H1 (cell line): ENCODE measurements at regions not wholly inside any gene's neighbourhood (a gene's known extent, or its start where the extent isn't known, plus 50 kb on each side); places are given as distances from the start of the nearest gene placed in this dataset.

Experiments
- CTCF ChIA-PET: fragments of 300-600 bp; sonication (Branson Sonifier 250); formaldehyde crosslinking; loops from one replicate; lab custom pipeline; 2021; ENCODE audit not compliant: partially characterized antibody; lab: Charles Lee
- POLR2A ChIA-PET: fragments of 300-600 bp; sonication (Branson Sonifier 250); formaldehyde crosslinking; loops from one replicate; lab custom pipeline; 2021; ENCODE audit warnings: inconsistent platforms; ENCODE audit not compliant: partially characterized antibody; lab: Charles Lee
- DNase-seq, 2 experiments: peaks; one replicate each; pipeline versions ENCODE4 v3.0.0 to v3.0.0-alpha.2; 2010 to 2022; ENCODE audit warnings: low spot score in 2 of 2, low read depth in 1 of 2, mixed read lengths in 1 of 2
- FAIRE-seq: peaks from 2 replicates; lab custom pipeline; 2011; peaks lifted over from hg19 to GRCh38; lab: Jason Lieb, UNC
- H2AFZ ChIP-seq: 2 replicates; pipeline ENCODE4 v1.8.1; 2012; ENCODE audit warnings: low read length, inconsistent platforms
- H2AK5ac ChIP-seq: 2 replicates; pipeline ENCODE4 v1.6.1; 2013; ENCODE audit warnings: low read depth, low read length
- H2BK120ac ChIP-seq: replicated peaks from 2 replicates; pipeline ENCODE3; 2013; ENCODE audit warnings: low read depth, low read length, inconsistent platforms
- H2BK12ac ChIP-seq: 2 replicates; pipeline ENCODE4 v1.6.1; 2013; ENCODE audit warnings: low read depth, low read length
- H2BK15ac ChIP-seq: 2 replicates; pipeline ENCODE4 v1.6.1; 2013; ENCODE audit warnings: low read length
- H2BK20ac ChIP-seq: 2 replicates; pipeline ENCODE4 v1.6.1; 2013; ENCODE audit warnings: low read length
- H2BK5ac ChIP-seq: 2 replicates; pipeline ENCODE4 v1.6.1; 2013; ENCODE audit warnings: low read depth, low read length
- H3K14ac ChIP-seq: 2 replicates; pipeline ENCODE4 v1.6.1; 2013; ENCODE audit warnings: inconsistent platforms; ENCODE audit not compliant: insufficient read length
- H3K18ac ChIP-seq: 2 replicates; pipeline ENCODE4 v1.6.1; 2013; ENCODE audit warnings: low read length; ENCODE audit errors: extremely low read depth
- H3K23ac ChIP-seq: 2 replicates; pipeline ENCODE4 v1.6.1; 2013; ENCODE audit warnings: inconsistent platforms; ENCODE audit not compliant: insufficient read length
- H3K23me2 ChIP-seq: 2 replicates; pipeline ENCODE4 v1.6.1; 2013; ENCODE audit warnings: low read depth, low read length
- H3K27ac ChIP-seq: 2 replicates; pipeline ENCODE4 v1.6.1; 2011; ENCODE audit warnings: low read depth, low read length, inconsistent platforms
- H3K27me3 ChIP-seq, 4 experiments: replicated peaks in 1 of 4; 1 replicate in 1 of 4; 2 replicates in 3 of 4; pipeline versions ENCODE4 v1.6.1 to v1.8.1; 2011 to 2013; ENCODE audit warnings: low read length in 3 of 4, mild to moderate bottlenecking in 3 of 4, inconsistent platforms in 2 of 4, mixed read lengths in 2 of 4, moderate library complexity in 1 of 4; ENCODE audit not compliant: control insufficient read depth in 3 of 4, insufficient read depth in 3 of 4; ENCODE audit errors: extremely low read depth in 1 of 4
- H3K36me3 ChIP-seq, 4 experiments: 2 replicates each; pipeline versions ENCODE4 v1.6.1 to v1.8.1; 2011 to 2013; ENCODE audit warnings: mild to moderate bottlenecking in 4 of 4, low read length in 3 of 4, moderate library complexity in 2 of 4, control low read depth in 1 of 4, inconsistent platforms in 1 of 4; ENCODE audit not compliant: insufficient read depth in 4 of 4, control insufficient read depth in 2 of 4
- H3K4ac ChIP-seq: replicated peaks from 2 replicates; pipeline ENCODE3; 2013; ENCODE audit warnings: low read length, low read depth, mixed read lengths, inconsistent platforms; ENCODE audit not compliant: insufficient read length
- H3K4me1 ChIP-seq, 4 experiments: replicated peaks in 1 of 4; 1 replicate in 1 of 4; 2 replicates in 3 of 4; pipeline versions ENCODE4 v1.6.1 to v1.8.1; 2011 to 2013; ENCODE audit warnings: low read length in 3 of 4, inconsistent platforms in 2 of 4, mixed read lengths in 1 of 4; ENCODE audit not compliant: insufficient read depth in 4 of 4, control insufficient read depth in 3 of 4
- H3K4me2 ChIP-seq, 2 experiments: 2 replicates each; pipeline versions ENCODE4 v1.6.1 to v1.8.1; 2011 to 2013; ENCODE audit warnings: low read depth in 2 of 2, low read length in 2 of 2, control low read depth in 1 of 2, inconsistent platforms in 1 of 2, mild to moderate bottlenecking in 1 of 2; ENCODE audit not compliant: insufficient read depth in 1 of 2
- H3K4me3 ChIP-seq, 4 experiments: fragments of 200-600, 300-600 bp in 1 of 4; sonication (generic), shearing (Covaris generic), sonication (Bioruptor Twin) in 1 of 4; 2 replicates each; pipeline versions ENCODE4 v1.5.1 to v1.8.1; 2011 to 2016; ENCODE audit warnings: low read length in 4 of 4, low read depth in 3 of 4, control low read depth in 2 of 4, inconsistent platforms in 2 of 4, mild to moderate bottlenecking in 2 of 4, mixed read lengths in 1 of 4, moderate library complexity in 1 of 4; ENCODE audit not compliant: insufficient read depth in 2 of 4; ENCODE audit errors: extremely low read depth in 1 of 4
- H3K56ac ChIP-seq: replicated peaks from 2 replicates; pipeline ENCODE3; 2013; ENCODE audit warnings: low read depth, mild to moderate bottlenecking, mixed read lengths, low read length, inconsistent platforms; ENCODE audit not compliant: insufficient read length
- H3K79me1 ChIP-seq: 2 replicates; pipeline ENCODE4 v1.6.1; 2013; ENCODE audit warnings: low read depth, low read length, control low read depth
- H3K79me2 ChIP-seq, 2 experiments: 2 replicates each; pipeline versions ENCODE4 v1.6.1 to v1.8.1; 2012 to 2013; ENCODE audit warnings: low read length in 2 of 2, mild to moderate bottlenecking in 2 of 2, inconsistent platforms in 1 of 2; ENCODE audit not compliant: insufficient read depth in 2 of 2, control insufficient read depth in 1 of 2
- H3K9ac ChIP-seq, 4 experiments: replicated peaks in 1 of 4; 1 replicate in 1 of 4; 2 replicates in 3 of 4; pipeline versions ENCODE4 v1.6.1 to v1.8.1; 2011 to 2013; ENCODE audit warnings: low read depth in 3 of 4, low read length in 3 of 4, control low read depth in 2 of 4, mild to moderate bottlenecking in 2 of 4, moderate library complexity in 2 of 4, inconsistent platforms in 1 of 4; ENCODE audit errors: extremely low read depth in 1 of 4
- H3K9me3 ChIP-seq, 2 experiments: 2 replicates each; pipeline versions ENCODE4 v1.6.1 to v1.8.1; 2012 to 2013; ENCODE audit warnings: mild to moderate bottlenecking in 2 of 2, moderate library complexity in 2 of 2, control low read depth in 1 of 2, inconsistent platforms in 1 of 2, low read depth in 1 of 2, low read length in 1 of 2, mixed read lengths in 1 of 2; ENCODE audit not compliant: insufficient read depth in 2 of 2
- H4K20me1 ChIP-seq, 2 experiments: replicated peaks in 1 of 2; 2 replicates each; pipeline versions ENCODE3 to v1.8.1; 2011 to 2013; ENCODE audit warnings: inconsistent platforms in 2 of 2, low read length in 2 of 2, mild to moderate bottlenecking in 1 of 2; ENCODE audit not compliant: insufficient read depth in 2 of 2, control insufficient read depth in 1 of 2
- H4K5ac ChIP-seq: 2 replicates; pipeline ENCODE4 v1.6.1; 2013; ENCODE audit warnings: low read length, low read depth, mixed read lengths, inconsistent platforms; ENCODE audit not compliant: insufficient read length
- H4K8ac ChIP-seq: 2 replicates; pipeline ENCODE4 v1.8.0; 2013; ENCODE audit warnings: mild to moderate bottlenecking, moderate library complexity, low read length, inconsistent platforms; ENCODE audit not compliant: insufficient read depth; ENCODE audit errors: extremely low read depth
- H4K91ac ChIP-seq: replicated peaks from 2 replicates; pipeline ENCODE3; 2013; ENCODE audit warnings: low read length, mixed read lengths, inconsistent platforms; ENCODE audit not compliant: insufficient read length
- BACH1 ChIP-seq: IDR thresholded peaks from 2 replicates; pipeline ENCODE4 v1.6.1; 2012; ENCODE audit warnings: low read length, improper control_type of control experiment
- RAD21 ChIP-seq, 2 experiments: IDR thresholded peaks in 1 of 2; conservative IDR thresholded peaks in 1 of 2; 2 replicates each; pipeline ENCODE4 v1.6.1; 2011; ENCODE audit warnings: low read depth in 2 of 2, low read length in 2 of 2, improper control_type of control experiment in 1 of 2, inconsistent platforms in 1 of 2, mild to moderate bottlenecking in 1 of 2, moderate library complexity in 1 of 2
- WGBS, 2 experiments: shearing (Covaris generic) in 1 of 2; methylation state at CpG; one replicate each; pipeline versions ENCODE4 v1.1.6 to v1.1.7; 2013 to 2015; ENCODE audit warnings: low lambda C conversion rate in 2 of 2, mixed read lengths in 2 of 2, inconsistent platforms in 1 of 2, low coverage in 1 of 2, missing lambda C conversion rate in 1 of 2; ENCODE audit not compliant: insufficient replicate concordance in 2 of 2, insufficient coverage in 1 of 2, insufficient read length in 1 of 2; ENCODE audit errors: extremely low coverage in 1 of 2, missing lambda C conversion rate in 1 of 2; 5-methylcytosine and 5-hydroxymethylcytosine counted together

- Histone ChIP-seq H3K14ac (no peak overlapping the region), H2BK12ac (no peak overlapping the region), H4K20me1 (no peaks in the 10 kb centered on the region), H2BK15ac (no peak overlapping the region), H4K91ac (no peak overlapping the region), H3K56ac (no peak overlapping the region), H2BK20ac (no peak overlapping the region), H3K4me1 (peaks cover 5 to 8% (median 6%) of the 10 kb centered on the region in 4 experiments; a peak in 6 of 7 replicates), H3K36me3 (no peaks in the 10 kb centered on the region), H3K4ac (no peak overlapping the region), H3K23ac (no peak overlapping the region), H3K9ac (no peak overlapping the region), H4K5ac (no peak overlapping the region), H3K4me2 (peak overlapping the region in 1 of 2 experiments; percentile 31; a peak in 1 of 4 replicates), H3K79me2 (no peaks in the 10 kb centered on the region), H2BK120ac (no peak overlapping the region), H2AFZ (no peak overlapping the region), H3K18ac (no peak overlapping the region), H3K4me3 (no peak overlapping the region), H3K23me2 (no peaks in the 10 kb centered on the region), H2AK5ac (no peak overlapping the region), H4K8ac (no peak overlapping the region), H3K27me3 (no peaks in the 10 kb centered on the region), H3K27ac (no peak overlapping the region), H3K9me3 (no peaks in the 10 kb centered on the region), H2BK5ac (no peak overlapping the region), H3K79me1 (no peaks in the 10 kb centered on the region)
- TF ChIP-seq RAD21 (IDR thresholded peaks at IDR 0.05 in 1 of 2, conservative IDR thresholded peaks at IDR 0.05 in 1 of 2; ENCODE audit: low read depth in 2 of 2, low read length in 2 of 2) (peak; percentile 6 to 7; a peak in 1 of 4 replicates), BACH1 (no peak)
- DNase-seq (no peak), FAIRE-seq (no peak)
- ChIA-PET CTCF (no interaction called here), POLR2A (no interaction called here)
- WGBS, 2 experiments = 62% methylated on average over 5 of the region's 5 CpGs; no CpG with 5 or more reads in 1 of the 2 experiments
These were observed 176.7 kb upstream of the ST6GAL2 start for GRCh38 chr2:107062599-107063220.
